ENCODE measurements at regions not wholly inside any gene's neighbourhood (a gene's known extent, or its start where the extent isn't known, plus 50 kb on each side); places are given as distances from the start of the nearest gene placed in this dataset.

GRCh38 chr15:46442901-46443590, 808.2 kb downstream of the SQOR start:
- Histone ChIP-seq H3K36me3 (ENCODE audit: control insufficient read depth, insufficient read depth, low read length) (no peaks in the 10 kb centered on the region), H3K4me3 (ENCODE audit: low read depth in 2 of 2, low read length in 2 of 2) (no peak overlapping the region), H3K4me1 (ENCODE audit: control insufficient read depth, insufficient read depth, low read length) (no peaks in the 10 kb centered on the region), H3K27me3 (ENCODE audit: control insufficient read depth, insufficient read depth, low read length) (no peaks in the 10 kb centered on the region), H3K9me3 (ENCODE audit: control insufficient read depth, insufficient read depth, low read depth, low read length) (no peaks in the 10 kb centered on the region; the same call in 1 of the 2 replicates), H3K27ac (ENCODE audit: low read length) (no peak overlapping the region)
- no peak for DNase-seq (ENCODE audit: low read depth, low spot score)
- BruUV-seq (replicated peaks), result no TSS peak
- POLR2A ChIA-PET, result no interaction called here
- CTCF ChIA-PET, result no interaction called here
- in situ Hi-C loops (cut with HindIII; ENCODE audit: low pct_unique_long_range_greater_than_20kb, low sequenced_read_pairs) (no loop called here), intact Hi-C loops (cut with micrococcal nuclease; ENCODE audit: unreplicated experiment) (no loop called here)
- TF ChIP-seq SIN3A (IDR thresholded peaks at IDR 0.05; ENCODE audit: borderline replicate concordance, insufficient read depth, low read depth, low read length) (no peak), TCF7L2 (IDR thresholded peaks at IDR 0.05; ENCODE audit: low read depth, low read length) (no peak), REST (IDR thresholded peaks at IDR 0.05; ENCODE audit: insufficient read depth in 1 of 2, low read depth in 2 of 2, low read length in 1 of 2) (no peak), POLR2AphosphoS5 (IDR thresholded peaks at IDR 0.05; ENCODE audit: low read depth, low read length) (no peak), CTCF (IDR thresholded peaks at IDR 0.05) (no peak)
- no peak for ATAC-seq

GRCh38 chr15:46450112-46450809, 815.4 kb downstream of the SQOR start:
- no peak for TF ChIP-seq CTCF (IDR thresholded peaks at IDR 0.05)
- TF ChIP-seq POLR2AphosphoS5 (IDR thresholded peaks at IDR 0.05; ENCODE audit: low read depth, low read length), result no peak
- TF ChIP-seq TCF7L2 (IDR thresholded peaks at IDR 0.05; ENCODE audit: low read depth, low read length), result no peak
- TF ChIP-seq REST (IDR thresholded peaks at IDR 0.05; ENCODE audit: insufficient read depth in 1 of 2, low read depth in 2 of 2, low read length in 1 of 2), result no peak
- TF ChIP-seq SIN3A (IDR thresholded peaks at IDR 0.05; ENCODE audit: borderline replicate concordance, insufficient read depth, low read depth, low read length), result no peak
- Histone ChIP-seq H3K4me1 (ENCODE audit: control insufficient read depth, insufficient read depth, low read length) (no peaks in the 10 kb centered on the region), H3K4me3 (ENCODE audit: low read depth in 2 of 2, low read length in 2 of 2) (no peak overlapping the region), H3K27ac (ENCODE audit: low read length) (no peak overlapping the region), H3K27me3 (ENCODE audit: control insufficient read depth, insufficient read depth, low read length) (no peaks in the 10 kb centered on the region), H3K36me3 (ENCODE audit: control insufficient read depth, insufficient read depth, low read length) (no peaks in the 10 kb centered on the region), H3K9me3 (ENCODE audit: control insufficient read depth, insufficient read depth, low read depth, low read length) (no peaks in the 10 kb centered on the region; the same call in 1 of the 2 replicates)
- intact Hi-C loops (cut with micrococcal nuclease; ENCODE audit: unreplicated experiment), result no loop called here
- no TSS peak for BruUV-seq (replicated peaks)
- in situ Hi-C loops (cut with HindIII; ENCODE audit: low pct_unique_long_range_greater_than_20kb, low sequenced_read_pairs), result no loop called here
- DNase-seq (ENCODE audit: low read depth, low spot score) (no peak), ATAC-seq (no peak)
- POLR2A ChIA-PET, result no interaction called here
- CTCF ChIA-PET, result no interaction called here
